ENCODE measurements at regions not wholly inside any gene's neighbourhood (a gene's known extent, or its start where the extent isn't known, plus 50 kb on each side); places are given as distances from the start of the nearest gene placed in this dataset.

GRCh38 chr12:25714198-25714984 is 161.3 kb upstream of the LMNTD1 start:
- DNase-seq = peak; percentile 88

GRCh38 chr12:25715102-25715501 is 162.0 kb upstream of the LMNTD1 start:
- peak; percentile 84 for DNase-seq

- DNase-seq = peak; percentile 74
These were observed 163.8 kb upstream of the LMNTD1 start for GRCh38 chr12:25716842-25717241.

- peak; percentile 39 for DNase-seq
These were observed 164.5 kb upstream of the LMNTD1 start for GRCh38 chr12:25717552-25717951.

GRCh38 chr12:25718081-25718731 is 165.1 kb upstream of the LMNTD1 start:
- DNase-seq = no peak

- peak; percentile 50 for DNase-seq
These were observed 166.4 kb upstream of the LMNTD1 start for GRCh38 chr12:25719505-25719904.

- DNase-seq = peak; percentile 64
These were observed 170.3 kb upstream of the LMNTD1 start for GRCh38 chr12:25723336-25723735.

- DNase-seq = peak; percentile 99
These were observed 170.9 kb upstream of the LMNTD1 start for GRCh38 chr12:25723921-25724491.

GRCh38 chr12:25725470-25725869 is 172.4 kb upstream of the LMNTD1 start:
- peak; percentile 94 for DNase-seq

- DNase-seq = peak; percentile 98
These were observed 172.8 kb upstream of the LMNTD1 start for GRCh38 chr12:25725931-25726330.

- no peak for DNase-seq
These were observed 175.0 kb upstream of the LMNTD1 start for GRCh38 chr12:25728056-25728595.

GRCh38 chr12:25730489-25731349 is 177.6 kb upstream of the LMNTD1 start:
- DNase-seq = no peak

GRCh38 chr12:25733541-25733940 is 180.5 kb upstream of the LMNTD1 start:
- DNase-seq = no peak

- DNase-seq = no peak
These were observed 181.6 kb upstream of the LMNTD1 start for GRCh38 chr12:25734529-25735180.

GRCh38 chr12:25740617-25741016 is 187.5 kb upstream of the LMNTD1 start:
- DNase-seq = no peak

- no peak for DNase-seq
These were observed 188.8 kb upstream of the LMNTD1 start for GRCh38 chr12:25741917-25742316.

- no peak for DNase-seq
These were observed 190.7 kb upstream of the LMNTD1 start for GRCh38 chr12:25743679-25744215.

GRCh38 chr12:25744313-25744712 is 191.2 kb upstream of the LMNTD1 start:
- DNase-seq = no peak

- DNase-seq = no peak
These were observed 192.2 kb upstream of the LMNTD1 start for GRCh38 chr12:25745281-25745680.

- DNase-seq = no peak
These were observed 193.0 kb upstream of the LMNTD1 start for GRCh38 chr12:25746131-25746530.

- peak; percentile 12 for DNase-seq
These were observed 199.7 kb upstream of the LMNTD1 start for GRCh38 chr12:25752710-25753309.

Measured in skin of body (tissue), 1 donor.